ENCODE measurements at regions not wholly inside any gene's neighbourhood (a gene's known extent, or its start where the extent isn't known, plus 50 kb on each side); places are given as distances from the start of the nearest gene placed in this dataset.

- H3K9me3 ChIP-seq: no peaks in the 10 kb centered on the region
- no peaks in the 10 kb centered on the region for H3K4me1 ChIP-seq (ENCODE audit: insufficient read depth)
- H3K27me3 ChIP-seq: no peaks in the 10 kb centered on the region
- DNase-seq: no peak
- 68 to 75% (median 74%) methylated on average over 2 of the region's 2 CpGs for WGBS, 3 donors
- TF ChIP-seq CTCF (IDR thresholded peaks at IDR 0.05) (no peak), EP300 (IDR thresholded peaks at IDR 0.05) (no peak), POLR2A (IDR thresholded peaks at IDR 0.05) (no peak)
- H3K36me3 ChIP-seq: no peaks in the 10 kb centered on the region
- intact Hi-C loops (cut with DNase I): no loop called here
- no peak overlapping the region for H3K27ac ChIP-seq
- H3K4me3 ChIP-seq: no peak overlapping the region
Observed at GRCh38 chr2:220574038-220574437, 946.6 kb downstream of the SLC4A3 start.

GRCh38 chr2:220575963-220576362 is 948.5 kb downstream of the SLC4A3 start:
- Histone ChIP-seq H3K27ac (no peak overlapping the region), H3K9me3 (no peaks in the 10 kb centered on the region), H3K36me3 (no peaks in the 10 kb centered on the region), H3K27me3 (no peaks in the 10 kb centered on the region), H3K4me1 (ENCODE audit: insufficient read depth) (no peaks in the 10 kb centered on the region), H3K4me3 (no peak overlapping the region)
- no peak for DNase-seq
- intact Hi-C loops (cut with DNase I): no loop called here
- 62 to 79% (median 71%) methylated on average over 1 of the region's 1 CpG for WGBS, 3 donors
- TF ChIP-seq POLR2A (IDR thresholded peaks at IDR 0.05) (no peak), EP300 (IDR thresholded peaks at IDR 0.05) (no peak), CTCF (IDR thresholded peaks at IDR 0.05) (no peak)

GRCh38 chr2:220579452-220579851 is 952.0 kb downstream of the SLC4A3 start:
- no peak overlapping the region for H3K27ac ChIP-seq
- no peaks in the 10 kb centered on the region for H3K36me3 ChIP-seq
- no peaks in the 10 kb centered on the region for H3K27me3 ChIP-seq
- intact Hi-C loops (cut with DNase I): no loop called here
- H3K9me3 ChIP-seq: no peaks in the 10 kb centered on the region
- 88 to 97% (median 91%) methylated on average over 2 of the region's 2 CpGs for WGBS, 3 donors
- H3K4me1 ChIP-seq (ENCODE audit: insufficient read depth): no peaks in the 10 kb centered on the region
- TF ChIP-seq CTCF (IDR thresholded peaks at IDR 0.05) (no peak), EP300 (IDR thresholded peaks at IDR 0.05) (no peak), POLR2A (IDR thresholded peaks at IDR 0.05) (no peak)
- DNase-seq: no peak
- no peak overlapping the region for H3K4me3 ChIP-seq

GRCh38 chr2:220580113-220580512 is 952.7 kb downstream of the SLC4A3 start:
- TF ChIP-seq POLR2A (IDR thresholded peaks at IDR 0.05): no peak
- no peak for TF ChIP-seq CTCF (IDR thresholded peaks at IDR 0.05)
- no peak for TF ChIP-seq EP300 (IDR thresholded peaks at IDR 0.05)
- Histone ChIP-seq H3K4me3 (no peak overlapping the region), H3K9me3 (no peaks in the 10 kb centered on the region)

GRCh38 chr2:220583725-220584124 is 956.3 kb downstream of the SLC4A3 start:
- DNase-seq: no peak
- H3K36me3 ChIP-seq: no peaks in the 10 kb centered on the region
- H3K4me3 ChIP-seq: no peak overlapping the region
- H3K9me3 ChIP-seq: no peaks in the 10 kb centered on the region
- peaks cover 2% of the 10 kb centered on the region for H3K4me1 ChIP-seq (ENCODE audit: insufficient read depth)
- WGBS, 3 donors: 77 to 92% (median 81%) methylated on average over 2 of the region's 2 CpGs
- no peaks in the 10 kb centered on the region for H3K27me3 ChIP-seq
- intact Hi-C loops (cut with DNase I): no loop called here
- H3K27ac ChIP-seq: no peak overlapping the region
- no peak for TF ChIP-seq CTCF (IDR thresholded peaks at IDR 0.05)
- TF ChIP-seq EP300 (IDR thresholded peaks at IDR 0.05): no peak
- no peak for TF ChIP-seq POLR2A (IDR thresholded peaks at IDR 0.05)

More at GRCh38 chr2:220580113-220580512, 952.7 kb downstream of the SLC4A3 start:
- Histone ChIP-seq H3K27ac (no peak overlapping the region), H3K4me1 (ENCODE audit: insufficient read depth) (no peaks in the 10 kb centered on the region), H3K27me3 (no peaks in the 10 kb centered on the region), H3K36me3 (no peaks in the 10 kb centered on the region)
- DNase-seq: no peak
- intact Hi-C loops (cut with DNase I): no loop called here
- 49 to 96% (median 91%) methylated on average over 2 of the region's 2 CpGs for WGBS, 3 donors
